ENCODE measurements at regions not wholly inside any gene's neighbourhood (a gene's known extent, or its start where the extent isn't known, plus 50 kb on each side); places are given as distances from the start of the nearest gene placed in this dataset.
"Not testable (repeated sequence)": the region's sequence is repeated elsewhere in the genome, so short reads cannot be mapped to it uniquely, and the experiment has no call there.

DNA sequence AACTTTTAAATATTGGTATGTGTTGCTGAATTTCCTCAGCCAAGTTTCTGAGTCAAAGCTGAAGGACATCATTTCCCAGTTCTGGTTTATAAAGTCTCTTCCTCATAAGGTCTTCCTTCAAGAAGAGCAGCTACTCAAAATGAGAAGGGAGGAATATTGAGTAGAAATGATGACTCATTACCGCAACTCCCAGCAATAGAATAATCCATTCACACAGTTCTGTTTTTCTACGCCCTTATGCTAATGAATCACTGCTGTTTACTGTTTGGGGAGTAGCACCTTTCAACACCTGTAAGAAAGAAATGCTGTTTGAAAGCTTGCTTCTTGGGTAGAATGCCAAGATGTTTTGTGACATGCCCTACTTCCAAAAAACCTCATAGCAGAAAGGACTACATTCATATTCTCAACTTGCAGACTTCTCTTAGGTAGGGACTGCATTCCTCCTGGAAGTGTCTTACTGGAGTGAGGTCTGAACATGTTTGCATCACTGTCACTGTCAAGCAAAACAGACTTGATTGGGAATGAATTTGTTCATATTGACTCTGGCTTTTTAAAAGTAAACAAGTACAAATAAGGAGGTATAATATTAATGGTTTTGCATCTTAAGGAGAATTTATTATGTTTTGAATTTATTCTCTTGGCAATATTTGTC lies 147.2 kb upstream of the BANK1 start:
- H3K9me3 ChIP-seq (ENCODE audit: low read depth): no peaks in the 10 kb centered on the region
- H3K4me2 ChIP-seq: no peak overlapping the region
- no peak for DNase-seq (ENCODE audit: low spot score)
- H3K4me1 ChIP-seq (ENCODE audit: insufficient read depth): no peaks in the 10 kb centered on the region
- no peak overlapping the region for H3K27ac ChIP-seq
- H4K20me1 ChIP-seq (ENCODE audit: insufficient read depth, poor library complexity, severe bottlenecking): no peaks in the 10 kb centered on the region
- no peak for TF ChIP-seq EZH2 (IDR thresholded peaks at IDR 0.05; ENCODE audit: borderline replicate concordance)
- TF ChIP-seq, protein P1, sequence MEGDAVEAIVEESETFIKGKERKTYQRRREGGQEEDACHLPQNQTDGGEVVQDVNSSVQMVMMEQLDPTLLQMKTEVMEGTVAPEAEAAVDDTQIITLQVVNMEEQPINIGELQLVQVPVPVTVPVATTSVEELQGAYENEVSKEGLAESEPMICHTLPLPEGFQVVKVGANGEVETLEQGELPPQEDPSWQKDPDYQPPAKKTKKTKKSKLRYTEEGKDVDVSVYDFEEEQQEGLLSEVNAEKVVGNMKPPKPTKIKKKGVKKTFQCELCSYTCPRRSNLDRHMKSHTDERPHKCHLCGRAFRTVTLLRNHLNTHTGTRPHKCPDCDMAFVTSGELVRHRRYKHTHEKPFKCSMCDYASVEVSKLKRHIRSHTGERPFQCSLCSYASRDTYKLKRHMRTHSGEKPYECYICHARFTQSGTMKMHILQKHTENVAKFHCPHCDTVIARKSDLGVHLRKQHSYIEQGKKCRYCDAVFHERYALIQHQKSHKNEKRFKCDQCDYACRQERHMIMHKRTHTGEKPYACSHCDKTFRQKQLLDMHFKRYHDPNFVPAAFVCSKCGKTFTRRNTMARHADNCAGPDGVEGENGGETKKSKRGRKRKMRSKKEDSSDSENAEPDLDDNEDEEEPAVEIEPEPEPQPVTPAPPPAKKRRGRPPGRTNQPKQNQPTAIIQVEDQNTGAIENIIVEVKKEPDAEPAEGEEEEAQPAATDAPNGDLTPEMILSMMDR (IDR thresholded peaks at IDR 0.05; ENCODE audit: poor library complexity): no peak
- no peak for TF ChIP-seq EZH2phosphoT487 (IDR thresholded peaks at IDR 0.05; ENCODE audit: low read depth, severe bottlenecking, unreplicated experiment)
- no peaks in the 10 kb centered on the region for H3K79me2 ChIP-seq
- H3K27me3 ChIP-seq: no peaks in the 10 kb centered on the region
- H2AFZ ChIP-seq: no peak overlapping the region
- no peak overlapping the region for H3K4me3 ChIP-seq
- no peaks in the 10 kb centered on the region for H3K9me2 ChIP-seq (replicated peaks; ENCODE audit: insufficient read depth)
- 84% methylated on average over 2 of the region's 2 CpGs for WGBS (ENCODE audit: low lambda C conversion rate, missing lambda C conversion rate)
- H3K36me3 ChIP-seq (replicated peaks; ENCODE audit: insufficient read depth, low read depth): no peaks in the 10 kb centered on the region

DNA sequence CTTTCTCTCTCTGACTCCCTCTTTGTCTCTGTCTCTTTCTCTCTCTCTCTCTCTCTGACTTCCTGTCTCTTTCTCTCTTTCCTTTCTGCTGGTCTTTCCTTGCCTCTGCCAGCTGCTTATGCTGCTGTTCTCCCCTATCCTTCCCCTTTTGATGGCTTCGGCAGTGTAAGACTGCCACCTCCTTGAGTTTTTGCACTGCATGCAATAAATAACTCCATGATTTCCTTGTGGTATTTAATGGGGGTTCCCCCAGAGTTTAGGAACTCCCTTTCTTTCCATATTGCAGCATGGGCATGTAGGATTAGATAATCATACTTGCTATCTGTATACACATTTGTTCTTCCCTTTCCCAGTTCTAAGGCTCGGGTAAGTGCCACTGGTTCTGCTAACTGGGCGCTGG lies 157.8 kb upstream of the BANK1 start:
- not testable (repeated sequence) for H3K4me3 ChIP-seq; H3K27me3 ChIP-seq; H3K9me2 ChIP-seq (replicated peaks; ENCODE audit: insufficient read depth); H3K4me1 ChIP-seq (ENCODE audit: insufficient read depth); H3K36me3 ChIP-seq (replicated peaks; ENCODE audit: insufficient read depth, low read depth); H3K27ac ChIP-seq; H3K4me2 ChIP-seq; H3K79me2 ChIP-seq; H2AFZ ChIP-seq; H4K20me1 ChIP-seq (ENCODE audit: insufficient read depth, poor library complexity, severe bottlenecking); H3K9me3 ChIP-seq (ENCODE audit: low read depth); DNase-seq (ENCODE audit: low spot score)
- 92% methylated on average over 3 of the region's 3 CpGs for WGBS (ENCODE audit: low lambda C conversion rate, missing lambda C conversion rate)

DNA sequence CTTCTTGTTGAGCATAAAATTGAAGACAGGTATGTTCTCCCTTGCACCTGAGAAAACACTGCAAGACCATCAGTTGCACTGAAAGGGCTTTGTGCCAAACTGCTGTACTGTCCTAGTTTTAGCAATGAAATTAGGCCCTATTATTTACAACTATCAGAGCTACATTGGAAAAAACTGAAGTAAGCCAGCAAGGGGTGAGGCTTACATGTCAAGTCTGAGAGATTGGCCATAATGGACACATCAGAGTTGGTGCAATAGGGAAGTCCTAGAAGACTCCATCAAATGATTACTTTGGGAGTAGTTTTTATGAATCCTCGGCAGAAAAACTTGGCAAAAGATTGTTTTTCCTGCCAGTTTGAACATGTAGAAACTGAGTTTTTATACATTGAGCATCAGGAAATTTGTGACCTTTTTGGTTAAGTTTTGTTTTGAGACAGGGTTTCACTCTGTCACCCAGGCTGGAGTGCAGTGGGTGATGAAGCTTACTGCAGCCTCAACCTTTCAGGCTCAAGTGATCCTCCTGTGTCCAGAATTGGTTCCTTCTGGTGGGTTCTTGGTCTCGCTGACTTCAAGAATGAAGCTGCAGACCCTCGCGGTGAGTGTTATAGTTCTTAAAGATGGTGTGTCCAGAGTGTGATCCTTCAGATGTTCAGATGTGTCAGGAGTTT lies 160.1 kb upstream of the BANK1 start:
- H4K20me1 ChIP-seq (ENCODE audit: insufficient read depth, poor library complexity, severe bottlenecking): no peaks in the 10 kb centered on the region
- no peak overlapping the region for H2AFZ ChIP-seq
- no peaks in the 10 kb centered on the region for H3K4me1 ChIP-seq (ENCODE audit: insufficient read depth)
- no peak for DNase-seq (ENCODE audit: low spot score)
- H3K4me3 ChIP-seq: no peak overlapping the region
- no peaks in the 10 kb centered on the region for H3K36me3 ChIP-seq (replicated peaks; ENCODE audit: insufficient read depth, low read depth)
- no peaks in the 10 kb centered on the region for H3K9me3 ChIP-seq (ENCODE audit: low read depth)
- H3K9me2 ChIP-seq (replicated peaks; ENCODE audit: insufficient read depth): no peaks in the 10 kb centered on the region
- H3K27ac ChIP-seq: no peak overlapping the region
- TF ChIP-seq EZH2phosphoT487 (IDR thresholded peaks at IDR 0.05; ENCODE audit: low read depth, severe bottlenecking, unreplicated experiment): no peak
- no peak for TF ChIP-seq EZH2 (IDR thresholded peaks at IDR 0.05; ENCODE audit: borderline replicate concordance)
- TF ChIP-seq, protein P1 (IDR thresholded peaks at IDR 0.05; ENCODE audit: poor library complexity): no peak
- H3K79me2 ChIP-seq: no peaks in the 10 kb centered on the region
- no peaks in the 10 kb centered on the region for H3K27me3 ChIP-seq
- no peak overlapping the region for H3K4me2 ChIP-seq
- 91% methylated on average over 4 of the region's 4 CpGs for WGBS (ENCODE audit: low lambda C conversion rate, missing lambda C conversion rate)

DNA sequence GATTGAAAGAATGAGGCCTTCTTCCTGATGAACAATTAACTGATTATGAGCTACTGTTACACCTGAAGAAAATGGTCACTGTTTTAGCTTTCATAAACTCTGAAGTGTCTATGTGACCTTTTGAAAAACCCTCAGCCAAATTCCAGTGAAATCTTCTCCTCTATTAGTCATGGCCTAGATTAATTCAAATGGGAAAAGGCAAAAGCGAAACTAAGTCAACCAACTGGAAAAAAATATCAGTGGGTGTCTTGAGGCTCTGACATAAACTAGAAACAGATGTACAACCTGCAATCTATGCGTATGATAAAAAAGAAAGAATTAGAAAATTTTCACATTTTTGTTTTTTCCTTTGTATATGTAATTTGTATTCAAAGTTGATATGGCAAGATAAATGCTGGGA lies 169.4 kb upstream of the BANK1 start:
- 84% methylated on average over 2 of the region's 2 CpGs for WGBS (ENCODE audit: low lambda C conversion rate, missing lambda C conversion rate)
- TF ChIP-seq, protein P1 (IDR thresholded peaks at IDR 0.05; ENCODE audit: poor library complexity): no peak
- TF ChIP-seq EZH2 (IDR thresholded peaks at IDR 0.05; ENCODE audit: borderline replicate concordance) (no peak), EZH2phosphoT487 (IDR thresholded peaks at IDR 0.05; ENCODE audit: low read depth, severe bottlenecking, unreplicated experiment) (no peak)
- H3K9me3 ChIP-seq (ENCODE audit: low read depth): no peaks in the 10 kb centered on the region

More for the DNA sequence above, 169.4 kb upstream of the BANK1 start:
- Histone ChIP-seq H3K27ac (no peak overlapping the region), H3K9me2 (replicated peaks; ENCODE audit: insufficient read depth) (no peaks in the 10 kb centered on the region), H3K79me2 (no peaks in the 10 kb centered on the region), H3K36me3 (replicated peaks; ENCODE audit: insufficient read depth, low read depth) (no peaks in the 10 kb centered on the region), H3K4me2 (no peak overlapping the region), H3K4me1 (ENCODE audit: insufficient read depth) (no peaks in the 10 kb centered on the region), H4K20me1 (ENCODE audit: insufficient read depth, poor library complexity, severe bottlenecking) (no peaks in the 10 kb centered on the region), H3K27me3 (no peaks in the 10 kb centered on the region), H3K4me3 (no peak overlapping the region), H2AFZ (no peak overlapping the region)
- DNase-seq (ENCODE audit: low spot score): no peak
